Activated CD8-positive, alpha-beta memory T cell treated with anti-CD3 and anti-CD28 coated beads for 1 hour (primary cell): ENCODE measurements at regions not wholly inside any gene's neighbourhood (a gene's known extent, or its start where the extent isn't known, plus 50 kb on each side); places are given as distances from the start of the nearest gene placed in this dataset.
A peak's percentile ranks its signal among the peaks of the same experiment; 100 is the strongest.
"Not testable (repeated sequence)": the region's sequence is repeated elsewhere in the genome, so short reads cannot be mapped to it uniquely, and the experiment has no call there.

Experiments
- DNase-seq, 2 donors: peaks; one replicate each; pipeline ENCODE4 v3.0.0-alpha.2; 2020; ENCODE audit warnings: low read depth in 1 of 2; ENCODE audit errors: extremely low read depth in 1 of 2

GRCh38 chr7:67358738-67359137 lies 362.1 kb downstream of the TYW1 start:
- DNase-seq, result not testable (repeated sequence)

- DNase-seq, result no peak
Observed at GRCh38 chr7:67359900-67360299, 363.3 kb downstream of the TYW1 start.

GRCh38 chr7:67361150-67361549 lies 364.5 kb downstream of the TYW1 start:
- DNase-seq, result no peak

GRCh38 chr7:67364441-67365017 lies 367.9 kb downstream of the TYW1 start:
- DNase-seq, result no peak

GRCh38 chr7:67371429-67372305 lies 375.0 kb downstream of the TYW1 start:
- DNase-seq, result peak; percentile 2 to 6

- not testable (repeated sequence) for DNase-seq
Observed at GRCh38 chr7:67373389-67373788, 376.8 kb downstream of the TYW1 start.

- DNase-seq, result no peak
Observed at GRCh38 chr7:67375427-67375826, 378.8 kb downstream of the TYW1 start.

- peak; percentile 1 to 16 for DNase-seq
Observed at GRCh38 chr7:67377939-67378862, 381.6 kb downstream of the TYW1 start.

GRCh38 chr7:67380326-67380725 lies 383.7 kb downstream of the TYW1 start:
- DNase-seq, result no peak

- DNase-seq, result no peak
Observed at GRCh38 chr7:67380858-67381257, 384.2 kb downstream of the TYW1 start.

GRCh38 chr7:67387851-67388250 lies 391.2 kb downstream of the TYW1 start:
- no peak for DNase-seq

- no peak for DNase-seq
Observed at GRCh38 chr7:67391168-67391567, 394.5 kb downstream of the TYW1 start.

- DNase-seq, result no peak
Observed at GRCh38 chr7:67392596-67393438, 396.2 kb downstream of the TYW1 start.

- DNase-seq, result no peak
Observed at GRCh38 chr7:67393903-67394302, 397.3 kb downstream of the TYW1 start.

GRCh38 chr7:67398916-67399315 lies 402.3 kb downstream of the TYW1 start:
- DNase-seq, result no peak

GRCh38 chr7:67401492-67401891 lies 404.9 kb downstream of the TYW1 start:
- no peak for DNase-seq

GRCh38 chr7:67402280-67402679 lies 405.6 kb downstream of the TYW1 start:
- DNase-seq, result no peak

GRCh38 chr7:67406976-67407375 lies 410.3 kb downstream of the TYW1 start:
- DNase-seq, result no peak

- no peak for DNase-seq
Observed at GRCh38 chr7:67407392-67408071, 410.9 kb downstream of the TYW1 start.

GRCh38 chr7:67408109-67408508 lies 411.5 kb downstream of the TYW1 start:
- DNase-seq, result no peak
